GM21360 (cell line): ENCODE measurements at regions not wholly inside any gene's neighbourhood (a gene's known extent, or its start where the extent isn't known, plus 50 kb on each side); places are given as distances from the start of the nearest gene placed in this dataset.
"Not testable (repeated sequence)": the region's sequence is repeated elsewhere in the genome, so short reads cannot be mapped to it uniquely, and the experiment has no call there.

Source experiments
- ATAC-seq: cut with Tn5 transposase; IDR thresholded peaks from one replicate; pipeline ENCODE4 v1.9.1; 2021; ENCODE audit warnings: mild to moderate bottlenecking, moderate library complexity; ENCODE audit not compliant: unreplicated experiment

DNA sequence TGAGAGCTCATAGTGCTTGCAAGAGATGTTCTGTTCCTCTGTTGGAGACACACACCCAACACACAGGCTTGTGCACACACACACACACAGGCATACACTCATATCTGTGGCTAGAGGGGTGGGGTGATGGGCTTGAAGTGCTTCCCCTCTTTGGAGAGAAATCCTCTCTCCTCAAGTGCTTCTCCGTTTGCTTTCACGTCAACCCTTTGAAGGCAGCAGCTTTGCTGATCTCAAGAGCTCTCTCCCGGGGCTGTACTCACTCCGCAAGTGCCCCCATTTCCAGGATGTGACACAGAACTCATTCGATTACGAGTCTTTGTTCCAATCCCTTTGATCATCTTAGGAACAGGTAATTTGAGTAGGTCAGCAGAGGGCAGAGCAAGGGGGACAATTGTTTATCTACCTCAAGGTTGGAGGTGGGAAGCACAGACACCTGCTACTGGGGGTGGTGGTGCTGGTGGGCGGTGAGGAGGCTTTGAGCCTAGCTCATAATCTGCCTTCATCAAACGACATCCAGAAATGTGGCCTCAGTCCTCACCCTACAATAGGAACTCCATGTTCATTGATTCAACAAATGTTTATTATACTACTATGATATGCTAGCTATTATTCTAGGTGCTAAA, 529.8 kb upstream of the CADM1 start:
- no peak for ATAC-seq

DNA sequence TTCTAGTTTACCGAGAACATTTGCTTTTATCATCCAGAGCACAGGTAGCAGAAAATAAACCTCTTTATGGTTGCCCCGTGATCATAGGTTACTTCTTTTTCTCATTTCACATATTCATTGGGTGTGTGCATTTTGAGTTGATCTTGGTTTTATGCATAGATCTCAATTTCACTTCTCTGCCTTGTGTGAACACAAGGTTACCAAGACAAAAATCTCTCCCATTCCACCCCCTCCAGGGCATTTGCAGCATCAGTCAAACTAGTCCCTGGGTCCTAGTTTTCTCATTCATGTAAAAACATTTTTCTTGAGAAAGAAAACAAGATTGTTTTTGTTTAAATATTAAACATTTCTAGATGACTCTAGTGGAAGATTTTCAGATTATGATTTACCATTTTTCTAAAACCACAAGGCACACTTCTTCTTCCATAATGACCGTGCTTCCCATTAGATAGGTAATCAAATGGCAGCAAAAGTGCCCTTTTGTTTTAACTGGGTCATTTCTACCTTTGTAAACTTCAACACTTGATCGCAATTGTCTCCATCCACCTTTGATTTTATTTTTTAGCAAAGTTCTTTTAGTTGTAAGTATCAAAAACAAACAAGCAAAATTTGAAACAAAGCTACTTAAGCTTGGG, 526.6 kb upstream of the CADM1 start:
- ATAC-seq, result no peak

DNA sequence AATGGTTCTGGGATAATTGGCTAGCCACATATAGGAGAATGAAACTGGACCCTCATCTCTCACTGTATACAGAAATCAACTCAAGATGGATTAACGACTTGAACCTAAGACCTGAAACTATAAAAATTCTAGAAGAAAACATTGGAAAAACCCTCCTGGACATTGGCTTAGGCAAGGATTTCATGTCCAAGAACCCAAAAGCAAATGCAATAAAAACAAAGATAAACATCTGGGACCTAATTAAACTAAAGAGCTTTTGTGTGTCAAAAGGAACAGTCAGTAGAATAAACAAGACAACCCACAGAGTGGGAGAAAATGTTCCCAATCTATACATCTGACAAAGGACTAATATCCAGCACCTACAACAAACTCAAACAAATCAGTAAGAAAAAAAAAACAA, 524.3 kb upstream of the CADM1 start:
- ATAC-seq, result not testable (repeated sequence)

- no peak for ATAC-seq
Measured at GRCh38 chr11:115999437-115999836, 495.2 kb upstream of the CADM1 start.

DNA sequence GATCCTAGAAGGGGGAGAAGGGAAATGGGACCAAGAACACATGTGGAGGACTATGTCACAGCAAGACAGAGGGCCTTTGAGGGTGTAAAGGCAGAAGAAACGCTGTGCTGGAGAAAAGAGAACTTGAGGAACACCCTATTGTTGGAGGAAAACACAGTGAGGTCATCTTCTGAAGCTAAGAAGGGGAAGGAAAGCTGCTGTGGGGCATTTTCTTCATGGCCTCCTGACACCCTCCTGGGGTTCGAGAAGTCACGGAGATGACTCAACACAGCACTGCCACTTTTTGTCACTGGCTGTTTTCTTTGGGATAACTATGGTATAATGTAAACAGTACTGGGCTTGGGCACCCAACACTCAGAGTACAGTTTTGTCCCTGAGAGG, 492.6 kb upstream of the CADM1 start:
- peak; percentile 19 for ATAC-seq

DNA sequence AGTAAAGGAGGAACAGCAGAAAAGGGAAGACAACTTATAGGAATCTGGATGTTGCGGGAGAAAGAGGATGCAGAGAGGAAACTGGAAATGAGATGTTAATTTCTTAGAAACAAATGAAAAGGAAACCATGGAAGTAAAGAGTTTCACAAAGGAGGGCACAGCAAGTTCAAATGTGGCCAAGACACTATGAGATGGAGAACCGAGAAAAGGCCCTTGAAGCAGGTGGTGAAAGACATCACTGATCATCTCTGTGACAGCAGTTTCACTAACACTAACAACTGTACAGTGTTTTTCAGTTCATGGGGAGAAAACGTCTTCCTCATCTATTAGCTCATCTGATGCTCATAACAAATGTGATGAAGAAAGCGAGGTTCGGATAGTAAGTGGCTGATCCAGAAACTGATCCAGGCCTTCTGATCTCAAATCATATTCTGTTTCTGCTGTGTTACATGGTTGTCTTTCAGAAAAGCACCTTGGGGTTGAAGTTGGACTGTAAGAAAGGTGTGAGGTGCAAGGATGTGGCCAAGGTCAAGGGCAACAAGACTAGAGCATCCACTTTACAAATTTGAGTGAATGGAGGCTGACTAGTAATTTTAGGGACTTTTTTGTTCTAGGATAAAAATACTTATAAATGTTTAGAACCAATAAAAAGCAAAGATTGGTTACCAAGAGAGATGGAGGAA, 492.1 kb upstream of the CADM1 start:
- peak; percentile 96 for ATAC-seq

- no peak for ATAC-seq
Measured at GRCh38 chr11:115993590-115993989, 489.4 kb upstream of the CADM1 start.

DNA sequence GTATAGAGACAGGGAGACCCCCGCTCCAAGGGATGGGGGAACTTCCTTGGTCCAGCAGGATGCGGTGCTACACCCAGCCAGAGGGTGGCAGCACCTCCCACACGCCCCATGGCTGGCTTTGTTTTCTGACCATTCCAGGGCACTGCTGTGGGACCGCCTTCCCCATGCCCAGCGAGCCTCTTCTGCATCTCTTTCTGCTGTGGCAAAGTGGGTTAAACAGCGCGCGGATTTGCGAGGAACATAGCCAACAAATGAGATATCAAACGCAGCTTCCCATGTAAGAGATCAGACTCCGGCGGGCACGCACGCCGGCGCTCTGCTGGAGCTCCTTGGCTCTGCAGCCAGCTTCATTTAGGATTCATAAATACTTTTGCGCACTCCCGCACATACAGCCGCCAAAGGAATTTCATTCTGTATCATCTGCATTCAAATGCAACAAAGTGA, 485.8 kb upstream of the CADM1 start:
- ATAC-seq, result no peak

DNA sequence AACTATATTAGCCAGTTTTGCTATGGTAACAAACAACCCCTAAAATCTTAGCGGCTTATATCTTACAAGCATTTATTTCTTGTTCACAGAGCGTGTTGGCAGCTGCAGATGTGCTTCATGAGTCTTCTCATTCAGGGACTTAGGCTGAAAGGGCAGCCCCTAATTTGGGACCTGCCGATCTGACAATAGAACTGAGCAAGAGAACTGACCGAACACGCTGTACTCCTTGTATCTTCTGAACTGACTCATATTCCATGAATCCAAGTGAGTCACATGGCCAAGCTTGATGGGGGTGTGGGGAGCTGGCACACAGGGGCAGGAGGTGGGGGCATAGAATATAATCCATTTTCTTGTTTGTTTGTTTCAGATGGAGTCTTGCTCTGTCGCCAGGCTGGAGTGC, 481.7 kb upstream of the CADM1 start:
- ATAC-seq, result no peak

- no peak for ATAC-seq
Measured at GRCh38 chr11:115984228-115984627, 480.0 kb upstream of the CADM1 start.

- ATAC-seq, result no peak
Measured at GRCh38 chr11:115982666-115983065, 478.5 kb upstream of the CADM1 start.

- no peak for ATAC-seq
Measured at GRCh38 chr11:115981814-115982471, 477.7 kb upstream of the CADM1 start.

DNA sequence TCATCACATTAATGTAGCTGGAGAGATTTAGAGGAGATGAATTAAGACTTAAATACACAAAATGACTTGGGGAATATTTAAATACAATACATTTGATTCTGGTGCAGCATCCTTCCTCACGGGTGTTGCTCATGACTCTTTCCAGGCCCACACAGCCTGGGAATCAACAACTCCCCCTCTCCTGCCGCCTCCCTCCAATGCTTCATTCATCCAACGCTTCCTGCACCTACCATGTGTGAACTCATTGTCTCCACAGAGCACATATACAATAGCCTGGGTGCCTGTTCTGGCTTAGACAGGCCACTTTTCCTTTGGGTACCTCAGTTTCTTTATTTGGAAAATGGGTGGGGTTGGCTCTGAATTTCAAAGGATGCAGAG, 476.9 kb upstream of the CADM1 start:
- ATAC-seq, result no peak

DNA sequence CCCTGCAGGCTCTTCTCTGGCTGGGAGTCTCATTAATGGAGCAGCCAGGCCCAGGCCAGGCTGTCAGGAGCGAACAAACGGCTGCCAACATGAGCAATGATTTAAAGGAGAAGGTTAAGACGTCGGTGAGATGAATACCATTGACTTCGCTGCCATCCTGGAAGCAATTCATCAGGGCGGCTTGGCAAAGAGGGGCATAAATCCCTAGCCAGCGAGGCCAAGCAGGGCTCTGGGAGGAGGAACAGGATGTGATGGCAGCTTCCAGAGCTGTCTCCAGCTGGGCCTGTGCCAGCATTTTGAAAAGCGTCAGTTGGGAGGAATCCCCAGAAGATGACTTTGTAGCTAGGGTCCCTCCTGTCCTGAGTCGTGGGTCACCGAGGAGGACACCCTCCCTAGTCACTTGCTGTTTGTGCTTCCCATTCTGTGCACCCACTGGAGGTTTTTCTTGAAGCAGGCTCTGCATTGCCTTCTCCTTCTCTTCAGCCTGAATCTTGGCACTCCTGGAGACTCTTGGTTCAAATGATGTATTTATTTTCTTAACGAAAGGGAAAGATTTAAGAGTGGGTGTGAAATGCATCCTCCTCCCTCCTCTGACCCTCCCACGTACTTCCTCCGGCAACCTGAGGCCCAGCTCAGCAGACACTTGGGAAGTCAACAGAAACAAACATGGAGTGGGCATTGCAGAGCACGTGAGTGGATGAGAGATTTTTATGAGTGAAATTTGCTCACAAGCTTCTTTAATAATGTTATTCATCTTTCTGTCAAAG, 476.3 kb upstream of the CADM1 start:
- ATAC-seq, result no peak

DNA sequence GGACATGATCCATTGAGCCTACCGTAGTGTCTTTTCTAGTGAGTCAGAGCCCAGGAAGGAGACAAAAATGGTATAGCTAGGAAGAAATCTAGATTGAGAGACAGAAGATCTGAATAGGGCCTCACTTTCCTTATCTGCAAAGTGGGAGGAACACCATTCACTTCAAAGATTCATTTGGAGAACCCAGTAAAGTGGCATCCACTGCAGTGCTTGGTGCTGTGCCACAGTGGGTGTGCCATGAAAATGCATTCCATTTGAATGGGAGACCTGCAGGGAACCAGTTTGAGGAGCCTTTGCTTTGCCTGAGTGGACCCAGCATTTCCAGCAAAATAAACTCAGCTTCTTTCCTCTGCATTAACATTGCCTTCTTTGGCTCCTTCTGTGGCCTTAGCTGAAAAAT, 470.5 kb upstream of the CADM1 start:
- ATAC-seq, result no peak

- not testable (repeated sequence) for ATAC-seq
Measured at GRCh38 chr11:115967203-115967602, 463.0 kb upstream of the CADM1 start.

DNA sequence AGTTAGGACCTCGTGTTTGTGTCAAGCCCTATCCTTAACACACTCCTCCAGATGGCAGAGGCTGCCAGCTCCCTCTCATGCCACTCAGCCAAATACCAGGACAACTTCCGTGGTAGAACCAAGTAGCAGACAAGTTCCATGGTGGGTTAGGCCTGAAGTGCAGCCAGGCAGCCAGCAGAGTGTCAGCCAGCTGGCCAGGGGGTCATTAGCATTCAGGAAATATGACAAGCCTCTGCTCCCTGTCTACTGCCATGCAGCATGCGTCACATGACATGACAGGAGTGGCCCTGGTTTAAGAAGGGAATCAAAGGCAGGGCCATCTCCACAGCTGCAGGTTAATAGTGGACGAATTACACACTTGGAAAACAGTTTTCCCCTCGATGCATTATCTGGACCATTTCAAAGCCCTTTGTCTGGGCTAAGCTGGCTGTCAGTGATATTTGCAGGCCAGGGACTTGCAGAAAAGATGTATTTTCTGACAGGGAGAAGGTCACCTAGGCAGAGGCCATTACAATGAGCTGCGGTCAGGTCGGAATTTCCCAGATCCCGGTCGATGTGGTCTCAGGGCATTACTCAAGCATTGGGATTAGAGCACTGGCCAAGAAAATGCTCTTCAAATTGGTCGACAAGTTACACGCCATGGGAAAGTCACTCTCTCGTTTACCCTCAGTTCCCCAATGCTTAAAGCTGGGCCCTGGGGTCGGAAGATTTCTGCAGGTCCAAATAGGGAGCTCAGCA, 461.7 kb upstream of the CADM1 start:
- ATAC-seq, result no peak

DNA sequence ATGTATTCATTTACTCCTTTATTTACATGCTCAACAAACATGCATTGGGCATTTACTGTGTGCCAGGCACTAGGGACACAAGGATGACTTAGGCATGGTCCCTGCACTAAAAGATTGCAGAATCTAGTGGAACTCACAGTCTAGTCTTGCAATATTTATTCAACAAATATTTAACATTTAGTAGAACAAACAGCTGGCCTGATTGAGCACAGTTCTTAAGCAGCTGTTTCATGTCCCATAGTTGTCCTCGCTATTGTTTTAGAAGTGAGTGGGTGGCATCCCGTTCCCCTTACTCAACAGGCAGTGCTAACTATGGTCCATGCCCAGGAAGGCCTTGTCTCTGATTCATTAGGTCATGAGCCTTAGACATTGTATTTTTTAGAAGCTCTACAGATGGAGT, 459.9 kb upstream of the CADM1 start:
- ATAC-seq, result no peak

- ATAC-seq, result no peak
Measured at GRCh38 chr11:115963156-115963555, 458.9 kb upstream of the CADM1 start.
